H1 (cell line): ENCODE measurements at regions not wholly inside any gene's neighbourhood (a gene's known extent, or its start where the extent isn't known, plus 50 kb on each side); places are given as distances from the start of the nearest gene placed in this dataset.

Source experiments
- ASH2L ChIP-seq: fragments of 200-600, 300-600 bp; sonication (generic); IDR thresholded peaks from one replicate; pipeline ENCODE4 v1.7.1; 2017; ENCODE audit warnings: low read length
- CTCF ChIP-seq, 3 experiments: IDR thresholded peaks; 1 replicate in 2 of 3; 2 replicates in 1 of 3; pipeline versions ENCODE4 v1.5.1 to v1.6.1; 2011; ENCODE audit warnings: low read length in 3 of 3, mild to moderate bottlenecking in 3 of 3, inconsistent platforms in 2 of 3, low read depth in 1 of 3, moderate library complexity in 1 of 3; ENCODE audit not compliant: insufficient read depth in 1 of 3; ENCODE audit errors: control extremely low read depth in 1 of 3
- EP300 ChIP-seq, 2 experiments: IDR thresholded peaks; 1 replicate in 1 of 2; 2 replicates in 1 of 2; pipeline ENCODE4 v1.6.1; 2011 to 2012; ENCODE audit warnings: low read depth in 2 of 2, low read length in 2 of 2, mild to moderate bottlenecking in 2 of 2, borderline replicate concordance in 1 of 2, inconsistent platforms in 1 of 2, moderate library complexity in 1 of 2
- GABPA ChIP-seq: IDR thresholded peaks from 2 replicates; pipeline ENCODE4 v1.6.1; 2011; ENCODE audit warnings: mild to moderate bottlenecking, low read length, moderate library complexity, borderline replicate concordance; ENCODE audit not compliant: insufficient read depth
- JUN ChIP-seq: IDR thresholded peaks from 2 replicates; pipeline ENCODE4 v1.6.1; 2011; ENCODE audit warnings: low read depth, mild to moderate bottlenecking, improper control_type of control experiment, low read length
- POLR2AphosphoS5 ChIP-seq: IDR thresholded peaks from 2 replicates; pipeline ENCODE4 v1.6.1; 2011; ENCODE audit warnings: low read depth, low read length
- RFX5 ChIP-seq: IDR thresholded peaks from 2 replicates; pipeline ENCODE4 v1.6.1; 2011; ENCODE audit warnings: low read depth, low read length, improper control_type of control experiment, borderline replicate concordance
- SP1 ChIP-seq: IDR thresholded peaks from 2 replicates; pipeline ENCODE4 v1.6.1; 2011; ENCODE audit warnings: low read depth, low read length

- TF ChIP-seq EP300 (IDR thresholded peaks at IDR 0.05; ENCODE audit: borderline replicate concordance in 1 of 2, low read depth in 2 of 2, low read length in 2 of 2) (no peak), ASH2L (no peak), CTCF (IDR thresholded peaks at IDR 0.05; ENCODE audit: control extremely low read depth in 1 of 3, insufficient read depth in 1 of 3, low read depth in 1 of 3, low read length in 3 of 3) (no peak), SP1 (no peak), JUN (no peak), GABPA (no peak), POLR2AphosphoS5 (no peak), RFX5 (no peak)
These were observed 144.9 kb downstream of the C4orf33 start for GRCh38 chr4:129240816-129241215.
